ENCODE measurements at regions not wholly inside any gene's neighbourhood (a gene's known extent, or its start where the extent isn't known, plus 50 kb on each side); places are given as distances from the start of the nearest gene placed in this dataset.

GRCh38 chr3:59246719-59247401 is 197.0 kb upstream of the CFAP20DC start:
- TF ChIP-seq CTCF (IDR thresholded peaks at IDR 0.05): no peak
- TF ChIP-seq POLR2A (IDR thresholded peaks at IDR 0.05): no peak
